ELR (cell line): ENCODE measurements at regions not wholly inside any gene's neighbourhood (a gene's known extent, or its start where the extent isn't known, plus 50 kb on each side); places are given as distances from the start of the nearest gene placed in this dataset.
"Not testable (repeated sequence)": the region's sequence is repeated elsewhere in the genome, so short reads cannot be mapped to it uniquely, and the experiment has no call there.

Experiments used
- DNase-seq: peaks from one replicate; pipeline ENCODE4 v3.0.0-alpha.2; 2015; ENCODE audit warnings: low read depth

DNA sequence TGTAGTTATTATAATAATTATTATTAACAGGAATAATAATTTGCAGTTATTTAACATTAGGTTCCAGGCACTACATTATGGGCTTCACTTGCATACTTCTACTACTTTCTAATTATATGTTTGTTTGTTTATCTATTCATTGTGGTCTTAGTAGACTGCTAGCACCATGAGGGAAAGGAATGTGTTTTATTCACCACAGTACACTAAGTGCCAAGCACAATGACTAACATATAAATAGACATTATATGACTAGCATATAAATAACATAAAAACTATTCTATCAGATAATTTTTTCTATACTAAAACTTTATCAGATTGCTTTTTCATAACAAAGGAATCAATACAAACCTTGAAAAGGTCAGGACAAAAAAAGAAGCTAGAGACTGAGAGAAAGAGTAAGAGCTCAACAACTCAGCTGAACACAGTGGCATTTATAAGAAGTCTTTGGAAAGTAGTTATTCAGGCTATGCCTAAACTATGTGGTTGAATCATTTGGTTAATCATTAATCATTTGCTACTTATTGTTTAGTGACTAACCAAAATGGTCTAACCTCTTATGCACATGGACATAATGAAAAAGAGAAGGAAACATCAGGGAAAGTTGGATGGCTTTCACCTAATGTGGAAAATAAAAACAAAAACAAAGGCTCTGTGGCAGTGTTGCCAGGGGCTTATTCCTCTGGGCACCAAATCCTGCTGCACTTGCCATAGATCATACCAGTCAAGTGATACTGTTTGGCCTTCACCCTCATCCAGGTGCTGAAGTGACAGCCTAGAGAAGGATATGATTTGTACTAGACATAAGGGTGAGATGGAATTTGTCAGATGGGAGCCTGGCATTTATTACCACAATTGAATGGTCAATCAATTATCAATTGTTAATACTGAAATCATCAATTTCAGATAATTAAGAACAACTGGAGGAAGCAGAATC, 174.9 kb downstream of the ETAA1 start:
- peak; percentile 73 for DNase-seq

DNA sequence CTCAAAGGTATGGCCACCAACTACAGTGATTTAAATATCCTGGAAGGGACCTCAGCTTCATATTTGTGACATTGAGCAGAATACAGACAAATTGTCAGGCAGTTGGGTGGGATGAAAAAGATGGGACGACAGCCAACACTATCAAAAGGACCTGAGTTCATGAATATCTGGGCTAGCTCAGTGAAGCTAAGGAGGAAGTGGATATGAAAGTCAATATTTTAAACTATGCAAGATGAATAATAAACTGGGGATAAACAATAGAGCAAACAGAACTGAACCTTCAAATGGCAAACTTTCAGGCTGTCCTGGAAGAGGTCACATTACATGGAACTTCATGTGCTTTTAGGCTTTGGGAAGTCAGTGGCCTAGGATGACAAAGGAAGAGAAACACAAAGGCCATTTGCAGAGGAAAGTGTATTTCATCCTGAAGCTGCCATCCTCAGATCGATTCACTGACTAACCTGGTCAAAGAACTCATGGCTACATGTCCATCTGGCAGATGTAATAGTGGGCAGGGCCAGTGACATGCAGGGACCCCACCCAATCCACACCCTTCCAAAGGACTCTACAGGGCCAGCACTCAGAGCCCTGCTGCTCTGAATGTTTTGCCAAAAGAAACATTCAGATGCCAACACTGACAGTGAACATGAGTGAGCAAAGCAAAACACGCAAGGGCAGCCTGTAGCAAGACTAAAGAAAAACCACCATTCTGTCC, 175.7 kb downstream of the ETAA1 start:
- no peak for DNase-seq

DNA sequence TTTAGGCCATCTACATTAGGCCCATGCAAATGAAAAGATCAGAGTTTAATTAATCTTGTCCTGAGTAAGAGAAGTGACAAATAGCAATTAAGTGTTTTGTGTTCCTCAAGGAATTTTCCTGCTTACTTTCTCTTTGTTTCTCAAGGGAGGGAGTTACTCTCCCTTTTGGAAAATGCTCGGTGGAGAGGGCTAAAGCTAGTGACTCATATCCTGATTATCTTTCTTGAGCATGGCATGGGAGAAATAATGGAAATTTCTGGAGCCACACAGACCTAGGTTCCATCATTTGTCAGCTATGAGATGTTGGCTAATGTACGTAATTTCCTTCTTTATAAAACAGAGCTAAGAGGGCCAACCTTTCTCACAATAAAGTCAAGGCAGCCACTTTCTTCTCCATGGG, 177.1 kb downstream of the ETAA1 start:
- peak; percentile 79 for DNase-seq

DNA sequence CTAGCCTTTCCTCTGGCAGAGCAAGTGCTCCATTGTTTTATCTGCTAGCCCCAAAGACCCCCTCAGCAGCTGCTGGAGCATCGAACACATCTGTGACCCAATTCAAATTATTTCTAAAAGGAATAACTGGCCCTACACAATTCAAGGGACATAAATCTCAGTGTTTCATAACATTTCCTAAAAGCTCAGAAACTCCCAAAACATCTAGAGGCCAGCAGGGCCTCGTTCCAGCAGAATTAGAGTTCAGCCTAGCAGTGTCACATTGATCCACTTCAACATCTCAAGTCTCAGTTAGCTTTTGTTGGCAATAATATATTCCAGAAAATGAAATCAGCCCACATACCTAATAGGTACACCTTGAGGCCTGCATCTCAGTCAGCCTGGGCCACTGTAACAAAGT, 179.1 kb downstream of the ETAA1 start:
- DNase-seq, result no peak

DNA sequence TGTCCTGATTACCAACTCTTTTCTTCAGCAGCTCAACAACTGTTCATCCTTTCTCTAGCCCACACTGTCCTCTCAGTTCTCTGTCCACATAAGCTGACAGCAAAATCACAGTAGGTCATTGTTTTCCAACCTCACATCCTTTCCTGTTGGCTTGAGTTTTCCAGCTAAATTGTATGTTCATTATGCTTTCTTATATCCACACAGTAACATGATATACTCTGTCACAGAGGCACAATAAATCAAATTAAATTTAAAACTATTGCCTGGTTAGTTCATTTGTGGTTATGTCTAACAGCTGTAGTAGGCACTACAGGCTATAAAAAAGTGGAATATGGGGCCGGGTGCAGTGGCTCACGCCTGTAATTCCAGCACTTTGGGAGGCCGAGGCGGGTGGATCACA, 179.9 kb downstream of the ETAA1 start:
- DNase-seq, result no peak

DNA sequence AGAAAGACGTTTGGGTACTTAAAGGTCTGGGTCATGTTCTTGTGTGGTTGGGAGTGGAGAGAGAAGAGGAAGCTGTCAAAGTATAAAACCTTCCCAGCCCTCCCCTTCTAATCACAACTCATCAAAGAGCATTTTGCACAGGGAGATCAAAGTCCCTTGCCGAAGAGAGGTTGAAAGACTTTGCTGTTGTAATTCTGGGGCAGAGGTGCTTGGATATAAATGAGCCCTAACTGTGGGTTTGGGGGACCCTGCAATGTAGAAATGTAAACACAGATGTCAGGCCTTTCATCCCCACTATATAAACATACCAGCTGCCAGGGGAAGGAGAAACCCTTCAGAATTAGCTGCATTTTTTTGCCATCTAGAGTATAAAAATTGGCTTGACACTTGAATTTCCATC, 182.1 kb downstream of the ETAA1 start:
- DNase-seq, result no peak

DNA sequence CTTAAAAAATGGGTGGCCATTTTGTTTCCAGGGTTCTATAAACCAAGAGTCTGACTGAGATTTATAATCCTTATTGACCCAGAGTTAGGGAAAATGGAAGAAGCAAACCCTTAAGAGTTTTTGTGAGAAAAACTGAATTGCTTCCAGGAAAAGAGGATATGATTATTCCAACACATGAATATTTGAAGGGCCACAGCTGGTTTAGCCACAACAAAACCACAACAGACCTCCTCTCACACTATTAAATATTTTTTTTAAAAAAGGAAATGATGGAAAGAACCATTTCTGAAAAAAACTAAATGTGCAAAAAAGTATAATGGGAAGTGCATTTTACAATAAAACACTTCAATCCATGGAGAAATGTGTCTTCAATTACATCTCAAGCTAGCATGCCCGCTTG, 182.7 kb downstream of the ETAA1 start:
- no peak for DNase-seq

DNA sequence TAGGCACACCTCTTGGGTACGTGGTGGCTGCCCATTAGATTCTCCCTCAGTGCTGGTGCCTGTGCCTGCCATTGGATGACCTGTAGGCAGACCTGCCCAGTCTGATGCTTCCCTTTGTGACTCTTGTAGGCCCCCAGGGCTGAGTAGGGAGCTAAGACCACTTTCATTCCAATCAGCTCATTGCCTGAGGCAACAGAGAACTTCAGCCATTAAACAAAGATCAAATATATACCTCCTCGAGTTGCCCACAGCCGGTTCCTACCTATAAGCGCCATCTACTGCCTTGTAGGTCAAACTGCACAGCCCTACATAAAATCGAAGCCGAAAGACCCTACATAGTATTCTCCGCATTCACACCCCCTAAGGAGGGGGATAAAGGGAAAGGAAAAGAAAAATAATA, 184.6 kb downstream of the ETAA1 start:
- peak; percentile 50 for DNase-seq

DNA sequence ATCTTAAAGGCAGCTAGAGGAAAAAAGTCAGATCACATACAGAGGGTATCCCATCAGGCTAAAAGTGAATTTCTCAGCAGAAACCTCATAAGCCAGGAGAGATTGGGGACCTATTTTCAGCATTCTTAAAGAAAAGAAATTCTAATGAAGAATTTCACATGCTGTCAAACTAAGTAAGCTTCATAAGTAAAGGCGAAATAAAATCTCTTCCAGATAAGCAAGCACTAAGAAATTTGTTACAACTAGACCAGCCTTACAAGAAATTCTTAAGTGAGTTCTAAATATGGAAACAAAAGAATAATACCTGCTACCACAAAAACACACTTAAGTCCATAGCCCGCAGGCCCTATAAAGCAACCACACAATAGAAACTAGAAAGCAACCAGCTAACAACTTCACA, 186.1 kb downstream of the ETAA1 start:
- DNase-seq, result no peak

DNA sequence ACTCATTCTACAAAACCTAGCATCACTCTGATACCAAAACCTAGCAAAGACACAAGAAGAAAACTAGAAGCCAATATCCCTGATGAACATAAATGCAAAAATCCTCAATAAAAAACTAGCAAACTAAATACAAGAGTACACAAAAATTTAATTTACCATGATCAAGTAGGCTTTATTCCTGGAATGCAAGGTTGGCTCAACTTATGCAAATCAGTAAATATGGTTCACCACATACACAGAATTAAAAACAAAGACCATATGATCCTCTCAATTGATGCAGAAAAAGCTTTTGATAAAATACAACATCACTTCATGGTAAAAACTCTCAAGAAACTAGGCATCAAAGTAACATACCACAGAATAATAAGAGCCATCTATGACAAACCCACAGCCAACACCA, 188.3 kb downstream of the ETAA1 start:
- DNase-seq, result no peak

DNA sequence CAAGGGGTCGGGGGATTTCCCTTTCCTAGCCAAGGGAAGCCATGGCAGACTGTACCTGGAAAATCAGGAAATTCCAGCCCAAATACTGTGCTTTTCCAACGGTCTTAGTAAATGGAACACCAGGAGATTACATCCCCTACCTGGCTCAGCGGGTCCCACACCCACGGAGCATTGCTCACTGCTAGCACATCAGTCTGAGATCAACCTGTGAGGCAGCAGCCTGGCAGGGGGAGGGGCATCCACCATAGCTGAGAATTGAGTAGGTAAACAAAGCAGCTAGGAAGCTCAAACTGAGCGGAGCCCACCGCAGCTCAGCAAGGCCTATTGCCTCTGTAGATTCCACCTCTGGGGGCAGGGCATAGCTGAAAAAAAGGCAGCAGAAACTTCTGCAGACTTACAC, 192.0 kb downstream of the ETAA1 start:
- DNase-seq, result not testable (repeated sequence)

DNA sequence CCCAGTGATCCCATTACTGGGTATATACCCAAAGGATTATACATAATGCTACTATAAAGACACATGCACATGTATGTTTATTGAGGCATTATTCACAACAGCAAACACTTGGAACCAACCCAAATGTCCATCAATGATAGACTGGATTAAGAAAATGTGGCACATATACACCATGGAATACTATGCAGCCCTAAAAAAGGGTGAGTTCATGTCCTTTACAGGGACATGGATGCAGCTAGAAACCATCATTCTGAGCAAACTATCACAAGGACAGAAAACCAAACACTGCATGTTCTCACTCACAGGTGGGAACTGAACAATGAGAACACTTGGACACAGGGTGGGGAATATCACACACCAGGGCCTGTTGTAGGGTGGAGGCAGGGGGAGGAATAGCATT, 197.4 kb downstream of the ETAA1 start:
- DNase-seq, result not testable (repeated sequence)

DNA sequence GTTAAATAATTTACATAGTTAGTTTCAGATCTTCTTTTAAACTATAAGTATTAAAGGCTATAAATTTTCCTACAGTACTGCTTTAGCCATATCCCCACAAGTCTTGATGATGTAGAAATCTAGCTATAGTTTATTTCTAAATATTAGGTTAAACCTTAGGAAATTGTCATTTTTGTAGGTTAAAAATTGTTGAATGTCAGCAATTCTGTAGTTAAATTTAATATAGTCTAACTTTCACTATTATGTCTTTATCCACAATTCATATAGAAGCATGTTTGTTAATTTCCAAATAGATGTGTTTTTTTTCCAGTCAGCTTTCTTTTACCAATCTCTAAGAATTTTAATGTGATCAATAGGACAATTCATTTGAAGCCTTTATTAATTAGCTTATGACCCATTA, 199.7 kb downstream of the ETAA1 start:
- DNase-seq, result no peak

DNA sequence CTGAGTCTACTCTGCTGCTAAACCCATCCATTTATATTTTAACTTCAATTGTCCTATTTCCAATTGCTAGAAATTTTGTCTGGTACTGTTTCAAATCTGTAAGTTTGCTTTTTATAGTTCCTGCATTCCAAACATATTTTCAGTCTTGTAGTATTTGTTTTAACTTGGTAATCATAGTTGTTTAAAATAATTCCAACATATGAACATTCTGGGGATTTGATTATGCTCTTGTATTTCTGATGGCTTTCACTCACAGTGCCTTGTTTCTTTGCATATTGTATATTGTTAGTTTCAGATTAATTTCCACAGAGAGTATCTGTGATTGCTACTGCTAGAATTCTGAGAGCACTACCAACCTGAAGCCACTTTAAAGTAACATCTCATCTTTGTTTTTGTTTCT, 202.4 kb downstream of the ETAA1 start:
- peak; percentile 1 for DNase-seq

DNA sequence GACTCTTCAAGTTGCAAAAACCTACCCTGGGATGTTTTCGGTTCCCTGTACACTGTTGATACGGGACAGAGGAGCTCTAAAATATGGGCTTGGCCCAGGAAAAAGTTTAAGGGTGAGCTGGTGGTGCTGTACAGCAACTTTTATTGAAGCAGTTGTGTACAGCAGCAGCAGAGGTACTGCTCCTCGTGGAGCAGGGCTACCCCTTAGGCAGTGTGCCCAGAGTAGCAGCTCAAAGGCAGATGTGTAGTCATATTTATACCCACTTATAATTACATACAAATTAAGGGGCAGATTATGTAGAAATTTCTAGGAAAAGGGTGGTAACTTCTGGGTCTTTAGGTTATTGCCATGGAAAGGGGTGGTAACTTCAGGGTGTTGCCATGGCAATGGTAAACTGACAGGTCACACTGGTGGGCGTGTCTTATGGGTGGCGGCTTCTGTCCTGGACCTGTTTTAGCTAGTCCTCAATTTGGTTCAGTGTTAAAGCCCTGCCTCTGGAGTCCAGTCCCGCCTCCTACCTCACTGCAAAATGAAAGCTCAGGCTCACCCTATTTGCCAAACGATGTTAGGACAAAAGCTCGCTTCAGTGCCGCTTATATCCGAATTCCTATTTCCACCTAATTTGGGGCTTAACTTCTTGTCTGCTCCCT, 203.2 kb downstream of the ETAA1 start:
- DNase-seq, result peak; percentile 19

DNA sequence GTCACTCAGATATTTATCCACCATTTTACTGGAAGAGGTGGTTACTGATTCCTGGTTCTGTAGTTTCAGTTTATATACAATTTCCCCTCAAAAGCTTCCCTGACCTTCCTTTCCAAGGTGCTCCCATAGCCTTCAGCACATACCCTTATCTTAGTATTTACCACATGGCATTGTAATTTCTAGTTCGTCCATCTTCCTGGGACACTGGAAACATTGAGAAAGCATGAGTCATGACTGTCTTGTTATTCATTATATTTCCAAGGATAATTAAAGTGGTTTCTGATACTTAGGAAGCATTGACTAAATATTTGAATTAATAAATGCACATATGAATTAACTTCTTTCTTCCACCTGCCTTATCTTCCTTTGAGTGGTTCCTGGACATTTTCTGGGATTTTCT, 203.8 kb downstream of the ETAA1 start:
- peak; percentile 74 for DNase-seq

DNA sequence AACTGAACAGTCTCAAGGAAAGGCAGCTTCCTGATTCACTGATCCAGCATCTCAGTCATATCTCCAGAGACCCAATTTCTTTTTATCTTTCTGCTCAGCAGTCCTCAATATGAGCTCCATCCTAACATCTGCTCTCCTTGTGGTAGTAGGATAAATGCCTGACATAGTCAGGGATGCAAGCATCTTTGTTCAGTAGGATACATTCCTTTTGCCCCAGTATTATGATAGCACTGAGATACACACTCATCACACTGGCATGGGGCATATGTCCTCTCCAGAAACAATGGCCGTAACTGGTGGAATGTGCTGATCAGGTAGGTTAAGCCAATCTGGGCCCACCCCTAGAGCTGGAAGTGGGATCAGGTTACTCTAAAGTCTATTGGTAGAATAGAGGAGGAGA, 207.2 kb downstream of the ETAA1 start:
- peak; percentile 38 for DNase-seq

DNA sequence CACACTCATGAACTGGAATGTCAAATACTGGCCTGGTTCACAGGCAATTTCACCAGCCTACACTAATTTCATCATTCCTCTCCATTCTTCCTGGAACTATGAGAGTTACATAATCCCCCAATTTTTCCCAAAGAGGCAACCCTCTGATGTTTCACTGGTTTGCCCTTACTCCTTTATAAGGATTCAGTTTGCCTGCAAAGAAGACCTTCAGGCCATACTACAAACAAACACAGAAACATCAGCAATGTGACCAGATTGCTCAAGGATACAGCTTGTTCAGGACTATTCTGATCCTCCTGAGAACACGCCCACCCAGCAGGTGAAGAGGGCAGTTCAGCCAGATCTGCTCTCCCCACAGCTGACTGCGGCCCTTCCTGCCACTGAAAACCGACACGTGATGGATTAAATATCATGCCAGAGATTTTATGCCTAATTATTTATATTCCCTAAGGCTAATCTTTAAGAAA, 215.5 kb downstream of the ETAA1 start:
- DNase-seq, result no peak

DNA sequence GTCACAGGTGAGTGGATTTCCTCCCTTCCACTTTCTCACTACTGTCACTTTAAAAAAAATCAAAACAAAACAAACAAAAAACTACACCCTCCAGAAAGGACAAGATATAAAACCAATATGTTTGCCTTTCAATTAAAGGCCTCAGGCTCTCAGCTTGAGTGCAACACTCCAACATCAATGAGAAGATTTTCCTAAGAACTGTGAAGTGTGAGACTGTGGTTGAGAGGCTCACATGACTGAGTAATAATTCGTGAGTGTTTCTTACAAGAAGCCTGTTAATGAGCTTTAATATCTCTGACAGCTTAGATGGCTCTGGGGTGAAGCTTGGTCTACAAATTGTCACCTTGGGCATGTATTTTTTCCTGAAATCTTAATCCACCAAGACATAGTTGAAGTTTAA, 216.1 kb downstream of the ETAA1 start:
- DNase-seq, result no peak

DNA sequence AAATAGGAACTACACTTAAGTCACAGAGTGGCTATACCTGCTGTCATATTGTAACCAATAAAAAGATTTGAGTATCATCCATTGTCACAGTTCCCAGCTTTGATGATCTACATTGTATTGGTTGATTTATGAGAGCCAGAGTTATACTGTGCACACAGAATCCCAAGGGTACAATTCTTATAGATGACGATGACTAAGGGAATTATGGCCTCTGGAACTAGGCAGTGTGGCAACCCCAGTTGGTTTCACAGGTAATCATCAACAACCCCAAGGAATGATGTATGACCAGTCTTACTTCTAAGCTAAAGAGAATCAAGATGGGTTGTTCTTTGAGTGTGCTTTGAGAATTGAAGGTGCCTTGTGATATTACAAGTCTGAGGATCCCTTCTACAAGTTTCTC, 217.3 kb downstream of the ETAA1 start:
- DNase-seq, result no peak

DNA sequence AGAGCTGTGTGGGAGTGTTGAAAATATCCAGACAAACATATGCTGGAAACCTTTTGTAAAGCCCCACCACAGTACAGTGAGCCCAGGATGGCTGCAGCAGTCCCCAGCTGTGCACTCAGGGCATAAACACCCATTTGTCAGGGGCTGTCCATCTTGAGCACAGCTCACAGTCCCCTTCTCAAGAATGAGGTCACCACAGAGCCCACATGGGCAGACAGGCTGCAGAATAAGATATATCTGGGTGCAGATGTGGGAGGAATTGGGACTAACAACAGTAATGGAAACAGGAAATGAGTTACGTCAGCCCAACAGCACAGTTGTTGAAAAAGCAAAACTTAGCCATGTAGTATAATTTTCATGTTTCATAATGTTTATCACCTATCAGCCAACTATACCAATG, 219.6 kb downstream of the ETAA1 start:
- DNase-seq, result peak; percentile 20

DNA sequence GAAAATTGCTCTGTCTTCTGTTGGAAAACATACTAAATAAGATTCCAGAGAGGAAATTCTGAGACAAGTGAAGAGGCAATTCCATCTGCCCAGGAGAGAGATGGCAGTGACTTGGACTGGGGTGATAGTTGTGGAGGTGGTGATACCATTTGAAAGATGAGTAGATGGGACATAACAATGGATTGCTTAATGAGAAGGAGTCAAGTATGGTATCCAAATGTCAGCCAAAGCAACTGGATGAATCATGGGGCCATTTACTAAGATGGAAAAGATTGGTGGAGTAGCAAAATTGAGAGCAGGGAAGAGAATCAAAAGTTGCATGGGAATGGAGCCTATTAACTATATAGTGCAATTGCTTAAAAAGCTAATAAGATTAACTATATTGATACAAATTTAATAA, 222.1 kb downstream of the ETAA1 start:
- no peak for DNase-seq

DNA sequence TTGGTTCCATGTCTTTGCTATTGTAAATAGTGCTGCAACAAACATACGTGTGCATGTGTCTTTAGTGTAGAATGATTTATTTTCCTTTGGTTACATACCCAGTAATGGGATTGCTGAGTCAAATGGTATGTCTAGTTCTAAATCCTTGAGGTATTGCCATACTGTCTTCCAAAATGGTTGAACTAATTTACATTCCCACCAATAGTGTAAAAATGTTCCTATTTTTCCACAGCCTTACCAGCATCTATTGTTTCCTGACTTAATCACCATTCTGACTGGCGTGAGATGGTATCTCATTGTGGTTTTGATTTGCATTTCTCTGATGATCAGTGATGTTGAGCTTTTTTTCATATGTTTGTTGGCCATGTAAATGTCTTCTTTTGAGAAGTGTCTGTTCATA, 226.6 kb downstream of the ETAA1 start:
- DNase-seq, result not testable (repeated sequence)
